ENCODE measurements at regions not wholly inside any gene's neighbourhood (a gene's known extent, or its start where the extent isn't known, plus 50 kb on each side); places are given as distances from the start of the nearest gene placed in this dataset.

GRCh38 chr18:69217196-69218000 lies 183.3 kb upstream of the DOK6 start:
- no peaks in the 10 kb centered on the region for H3K4me1 ChIP-seq (ENCODE audit: control insufficient read depth, insufficient read depth, low read length)
- in situ Hi-C loops (cut with MboI; ENCODE audit: low sequenced_read_pairs) (no loop called here), dilution Hi-C loops (cut with HindIII; ENCODE audit: low sequenced_read_pairs, unreplicated experiment) (no loop called here), intact Hi-C loops (cut with micrococcal nuclease) (no loop called here)
- H2AK9ac ChIP-seq (replicated peaks; ENCODE audit: low read depth, low read length, poor library complexity) = no peak overlapping the region
- CTCF ChIA-PET = no interaction called here
- WGBS, 2 experiments (ENCODE audit: extremely low coverage in 2 of 2, insufficient read length in 1 of 2) = 80% methylated on average over 1 of the region's 9 CpGs; no CpG with 5 or more reads in 1 of the 2 experiments
- no peak overlapping the region for H3K9ac ChIP-seq (ENCODE audit: low read depth, low read length)
- no peaks in the 10 kb centered on the region for H3K36me3 ChIP-seq (ENCODE audit: control insufficient read depth, insufficient read depth, low read length)
- H3K27ac ChIP-seq (ENCODE audit: insufficient read depth, low read length) = no peak overlapping the region
- H3K4me2 ChIP-seq (ENCODE audit: low read depth, low read length) = no peak overlapping the region
- no peaks in the 10 kb centered on the region for H3K9me1 ChIP-seq (ENCODE audit: insufficient read depth, low read length)
- H2AK5ac ChIP-seq (ENCODE audit: low read depth, low read length) = no peak overlapping the region
- no peak overlapping the region for H4K91ac ChIP-seq (ENCODE audit: insufficient read depth, low read depth, low read length)
- no peak overlapping the region for H3K4ac ChIP-seq (ENCODE audit: low read depth, low read length)
- H2BK120ac ChIP-seq (ENCODE audit: low read depth, low read length) = no peak overlapping the region
- POLR2A ChIA-PET (ENCODE audit: unreplicated experiment) = no interaction called here
- no peak overlapping the region for H4K8ac ChIP-seq (ENCODE audit: low read depth in 2 of 2, low read length in 2 of 2)
- H3K27me3 ChIP-seq (ENCODE audit: control insufficient read depth, insufficient read depth, low read length) = no peaks in the 10 kb centered on the region
- BruUV-seq (replicated peaks) = no TSS peak
- no peaks in the 10 kb centered on the region for H4K20me1 ChIP-seq (ENCODE audit: insufficient read depth, low read length)
- TF ChIP-seq USF2 (IDR thresholded peaks at IDR 0.05; ENCODE audit: low read depth, low read length) (no peak), CEBPB (IDR thresholded peaks at IDR 0.05; ENCODE audit: low read depth, low read length) (no peak), CTCF (conservative IDR thresholded peaks at IDR 0.05; ENCODE audit: low read depth, low read length) (no peak), CHD1 (IDR thresholded peaks at IDR 0.05; ENCODE audit: low read depth, low read length) (no peak), ELK1 (IDR thresholded peaks at IDR 0.05; ENCODE audit: borderline replicate concordance, low read depth, low read length) (no peak), SMC3 (IDR thresholded peaks at IDR 0.05; ENCODE audit: low read depth, low read length) (no peak), FOS (IDR thresholded peaks at IDR 0.05; ENCODE audit: low read depth, low read length) (no peak), MXI1 (IDR thresholded peaks at IDR 0.05; ENCODE audit: borderline replicate concordance, low read depth, low read length) (no peak), NFE2L2 (IDR thresholded peaks at IDR 0.05; ENCODE audit: low read depth, low read length) (no peak), RCOR1 (IDR thresholded peaks at IDR 0.05; ENCODE audit: insufficient replicate concordance, low read length) (no peak), RFX5 (IDR thresholded peaks at IDR 0.05; ENCODE audit: low read depth, low read length) (no peak), BHLHE40 (IDR thresholded peaks at IDR 0.05; ENCODE audit: low read depth, low read length) (no peak)
- DNase-seq (no peak), ATAC-seq (ENCODE audit: low read depth) (no peak)
- no peaks in the 10 kb centered on the region for H3K79me1 ChIP-seq (ENCODE audit: low read depth in 1 of 2, low read length in 2 of 2)
- H2BK15ac ChIP-seq (ENCODE audit: low read depth, low read length) = no peak overlapping the region
- H2AFZ ChIP-seq (replicated peaks; ENCODE audit: low read length, poor library complexity) = no peak overlapping the region
- no peak overlapping the region for H3K4me3 ChIP-seq (ENCODE audit: insufficient read depth, low read depth, low read length)
- H3K23ac ChIP-seq (ENCODE audit: low read depth, low read length) = no peak overlapping the region
- H3K9me3 ChIP-seq (ENCODE audit: control insufficient read depth, insufficient read depth, low read length) = no peaks in the 10 kb centered on the region
- H2BK5ac ChIP-seq (ENCODE audit: low read depth, low read length, poor library complexity, severe bottlenecking) = no peak overlapping the region
- H2BK20ac ChIP-seq (ENCODE audit: low read depth, low read length) = no peak overlapping the region
- no peak overlapping the region for H4K5ac ChIP-seq (ENCODE audit: low read depth, low read length)
- H3K18ac ChIP-seq (ENCODE audit: low read depth, low read length) = no peak overlapping the region
- no peak overlapping the region for H3K56ac ChIP-seq (ENCODE audit: extremely low read depth, insufficient read depth, low read length)
- no peak overlapping the region for H3K14ac ChIP-seq (replicated peaks; ENCODE audit: low read depth, low read length)
